ENCODE measurements at regions not wholly inside any gene's neighbourhood (a gene's known extent, or its start where the extent isn't known, plus 50 kb on each side); places are given as distances from the start of the nearest gene placed in this dataset.

GRCh38 chr10:94192974-94193373 lies 169.8 kb downstream of the NOC3L start:
- DNase-seq (ENCODE audit: low read depth) = no peak
- H3K4me3 ChIP-seq (ENCODE audit: low read depth, low read length) = no peak overlapping the region
- no peak for TF ChIP-seq CTCF (IDR thresholded peaks at IDR 0.05; ENCODE audit: insufficient read depth, low read depth, low read length, missing control alignments)

GRCh38 chr10:94193466-94193924 lies 169.2 kb downstream of the NOC3L start:
- no peak for TF ChIP-seq CTCF (IDR thresholded peaks at IDR 0.05; ENCODE audit: insufficient read depth, low read depth, low read length, missing control alignments)
- no peak for DNase-seq (ENCODE audit: low read depth)
- H3K4me3 ChIP-seq (ENCODE audit: low read depth, low read length) = no peak overlapping the region

- DNase-seq (ENCODE audit: low read depth) = no peak
- no peak overlapping the region for H3K4me3 ChIP-seq (ENCODE audit: low read depth, low read length)
- no peak for TF ChIP-seq CTCF (IDR thresholded peaks at IDR 0.05; ENCODE audit: insufficient read depth, low read depth, low read length, missing control alignments)
Observed at GRCh38 chr10:94194256-94194655, 168.5 kb downstream of the NOC3L start.

GRCh38 chr10:94197241-94197640 lies 165.5 kb downstream of the NOC3L start:
- TF ChIP-seq CTCF (IDR thresholded peaks at IDR 0.05; ENCODE audit: insufficient read depth, low read depth, low read length, missing control alignments) = no peak
- no peak overlapping the region for H3K4me3 ChIP-seq (ENCODE audit: low read depth, low read length)
- no peak for DNase-seq (ENCODE audit: low read depth)

- DNase-seq (ENCODE audit: low read depth) = no peak
- no peak for TF ChIP-seq CTCF (IDR thresholded peaks at IDR 0.05; ENCODE audit: insufficient read depth, low read depth, low read length, missing control alignments)
Observed at GRCh38 chr10:94198324-94198723, 164.4 kb downstream of the NOC3L start.

GRCh38 chr10:94199565-94199964 lies 163.2 kb downstream of the NOC3L start:
- TF ChIP-seq CTCF (IDR thresholded peaks at IDR 0.05; ENCODE audit: insufficient read depth, low read depth, low read length, missing control alignments) = no peak
- no peak for DNase-seq (ENCODE audit: low read depth)
- H3K4me3 ChIP-seq (ENCODE audit: low read depth, low read length) = no peak overlapping the region

More at GRCh38 chr10:94198324-94198723, 164.4 kb downstream of the NOC3L start:
- no peak overlapping the region for H3K4me3 ChIP-seq (ENCODE audit: low read depth, low read length)

GRCh38 chr10:94200146-94200837 lies 162.4 kb downstream of the NOC3L start:
- DNase-seq (ENCODE audit: low read depth) = no peak
- no peak overlapping the region for H3K4me3 ChIP-seq (ENCODE audit: low read depth, low read length)
- no peak for TF ChIP-seq CTCF (IDR thresholded peaks at IDR 0.05; ENCODE audit: insufficient read depth, low read depth, low read length, missing control alignments)
